ENCODE measurements at regions not wholly inside any gene's neighbourhood (a gene's known extent, or its start where the extent isn't known, plus 50 kb on each side); places are given as distances from the start of the nearest gene placed in this dataset.

DNA sequence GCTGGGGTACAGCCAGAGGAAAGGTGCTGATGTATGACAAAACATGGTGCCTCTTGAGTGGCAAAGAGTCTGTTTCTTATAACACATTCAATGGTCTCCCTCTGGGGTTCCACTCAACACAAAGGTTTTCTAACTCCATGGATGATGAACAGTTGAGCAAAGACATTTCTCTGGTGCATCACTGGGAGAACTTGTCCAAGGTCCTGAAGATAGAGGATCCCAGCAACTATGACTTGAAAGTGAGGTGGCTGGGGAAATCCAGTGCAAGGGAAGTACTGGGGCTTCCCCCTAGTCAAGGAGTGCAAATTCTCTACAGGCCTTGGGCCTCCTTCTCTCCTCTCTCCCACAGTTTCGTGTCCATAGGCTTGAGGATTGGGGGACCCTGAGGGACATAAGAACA, 431.1 kb downstream of the WDR72 start:
- Histone ChIP-seq H3K4me3 (no peak overlapping the region), H3K36me3 (ENCODE audit: control insufficient read depth in 4 of 4, insufficient read depth in 4 of 4, low read length in 4 of 4) (no peaks in the 10 kb centered on the region), H3K4me1 (ENCODE audit: control insufficient read depth in 5 of 5, insufficient read depth in 5 of 5, low read length in 5 of 5) (no peaks in the 10 kb centered on the region), H3K9ac (ENCODE audit: insufficient read depth in 1 of 2, low read length in 2 of 2) (no peak overlapping the region), H3K9me3 (ENCODE audit: control insufficient read depth in 4 of 4, insufficient read depth in 3 of 4, low read length in 3 of 4) (peaks cover 0 to 1% (median 0%) of the 10 kb centered on the region in 4 donors), H3K27me3 (ENCODE audit: control insufficient read depth in 3 of 3, insufficient read depth in 3 of 3, low read length in 2 of 3) (no peaks in the 10 kb centered on the region), H3K27ac (ENCODE audit: low read depth in 1 of 2, low read length in 1 of 2) (no peak overlapping the region)
- TF ChIP-seq, protein P1, sequence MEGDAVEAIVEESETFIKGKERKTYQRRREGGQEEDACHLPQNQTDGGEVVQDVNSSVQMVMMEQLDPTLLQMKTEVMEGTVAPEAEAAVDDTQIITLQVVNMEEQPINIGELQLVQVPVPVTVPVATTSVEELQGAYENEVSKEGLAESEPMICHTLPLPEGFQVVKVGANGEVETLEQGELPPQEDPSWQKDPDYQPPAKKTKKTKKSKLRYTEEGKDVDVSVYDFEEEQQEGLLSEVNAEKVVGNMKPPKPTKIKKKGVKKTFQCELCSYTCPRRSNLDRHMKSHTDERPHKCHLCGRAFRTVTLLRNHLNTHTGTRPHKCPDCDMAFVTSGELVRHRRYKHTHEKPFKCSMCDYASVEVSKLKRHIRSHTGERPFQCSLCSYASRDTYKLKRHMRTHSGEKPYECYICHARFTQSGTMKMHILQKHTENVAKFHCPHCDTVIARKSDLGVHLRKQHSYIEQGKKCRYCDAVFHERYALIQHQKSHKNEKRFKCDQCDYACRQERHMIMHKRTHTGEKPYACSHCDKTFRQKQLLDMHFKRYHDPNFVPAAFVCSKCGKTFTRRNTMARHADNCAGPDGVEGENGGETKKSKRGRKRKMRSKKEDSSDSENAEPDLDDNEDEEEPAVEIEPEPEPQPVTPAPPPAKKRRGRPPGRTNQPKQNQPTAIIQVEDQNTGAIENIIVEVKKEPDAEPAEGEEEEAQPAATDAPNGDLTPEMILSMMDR (IDR thresholded peaks at IDR 0.05; ENCODE audit: control extremely low read depth, extremely low read depth) = no peak
- WGBS, 2 donors = 47 to 64% methylated on average over 1 of the region's 1 CpG
- no peak for ATAC-seq (ENCODE audit: insufficient read depth, low FRiP score)
- DNase-seq = peak in 1 of 3 donors; percentile 2

DNA sequence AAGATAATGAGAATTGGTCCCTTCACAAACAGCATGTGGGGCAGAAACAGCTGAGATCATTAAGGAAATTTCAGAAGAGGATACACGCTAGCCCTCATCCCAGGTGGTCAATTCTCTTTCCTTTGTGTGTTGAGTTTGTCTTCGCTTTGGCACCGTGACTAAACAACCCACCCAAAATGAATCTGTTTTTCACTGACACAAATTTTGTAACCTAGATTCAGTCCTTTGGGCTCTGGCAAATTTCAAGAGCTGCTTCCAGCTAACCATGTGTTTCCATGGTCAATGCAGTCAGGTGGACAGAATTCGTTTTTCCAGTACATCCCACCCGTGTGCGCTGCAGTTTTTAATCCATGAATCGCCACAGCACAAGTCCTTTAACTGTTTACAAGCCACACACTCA, 435.4 kb downstream of the WDR72 start:
- DNase-seq = no peak
- no peak for ATAC-seq (ENCODE audit: insufficient read depth, low FRiP score)
- WGBS, 2 donors = 79 to 86% methylated on average over 7 of the region's 7 CpGs
- H3K4me1 ChIP-seq (ENCODE audit: control insufficient read depth in 5 of 5, insufficient read depth in 5 of 5, low read length in 5 of 5) = no peaks in the 10 kb centered on the region
- H3K4me3 ChIP-seq = no peak overlapping the region
- H3K9me3 ChIP-seq (ENCODE audit: control insufficient read depth in 4 of 4, insufficient read depth in 3 of 4, low read length in 3 of 4) = no peaks in the 10 kb centered on the region
- no peaks in the 10 kb centered on the region for H3K36me3 ChIP-seq (ENCODE audit: control insufficient read depth in 4 of 4, insufficient read depth in 4 of 4, low read length in 4 of 4)
- H3K9ac ChIP-seq (ENCODE audit: insufficient read depth in 1 of 2, low read length in 2 of 2) = no peak overlapping the region
- no peaks in the 10 kb centered on the region for H3K27me3 ChIP-seq (ENCODE audit: control insufficient read depth in 3 of 3, insufficient read depth in 3 of 3, low read length in 2 of 3)
- TF ChIP-seq, protein P1 (IDR thresholded peaks at IDR 0.05; ENCODE audit: control extremely low read depth, extremely low read depth) = no peak
- no peak overlapping the region for H3K27ac ChIP-seq (ENCODE audit: low read depth in 1 of 2, low read length in 1 of 2)

DNA sequence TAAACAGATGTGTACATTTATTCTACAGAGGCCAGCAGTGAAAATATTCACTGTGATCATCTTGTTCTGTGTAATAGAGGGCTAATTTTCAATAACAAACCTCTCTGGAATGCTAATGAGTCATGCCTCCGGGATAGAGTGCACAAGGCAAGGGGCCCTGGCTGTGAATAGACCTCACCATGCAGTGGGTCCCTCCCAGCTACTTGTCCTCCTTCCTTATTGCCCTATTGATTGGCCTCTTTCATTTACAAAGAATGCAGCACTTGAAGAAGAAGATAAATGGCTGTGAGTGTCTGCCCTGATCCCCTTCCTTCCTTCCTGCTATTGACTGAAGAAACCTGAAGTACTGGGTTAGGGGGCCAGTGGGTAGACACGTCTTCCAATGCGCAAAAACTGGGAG, 436.3 kb downstream of the WDR72 start:
- Histone ChIP-seq H3K36me3 (ENCODE audit: control insufficient read depth in 4 of 4, insufficient read depth in 4 of 4, low read length in 4 of 4) (no peaks in the 10 kb centered on the region), H3K9me3 (ENCODE audit: control insufficient read depth in 4 of 4, insufficient read depth in 3 of 4, low read length in 3 of 4) (peaks cover 0 to 2% (median 0%) of the 10 kb centered on the region in 4 donors), H3K4me1 (ENCODE audit: control insufficient read depth in 5 of 5, insufficient read depth in 5 of 5, low read length in 5 of 5) (no peaks in the 10 kb centered on the region), H3K4me3 (no peak overlapping the region), H3K9ac (ENCODE audit: insufficient read depth in 1 of 2, low read length in 2 of 2) (no peak overlapping the region), H3K27me3 (ENCODE audit: control insufficient read depth in 3 of 3, insufficient read depth in 3 of 3, low read length in 2 of 3) (no peaks in the 10 kb centered on the region), H3K27ac (ENCODE audit: low read depth in 1 of 2, low read length in 1 of 2) (no peak overlapping the region)
- WGBS, 2 donors = 40 to 57% methylated on average over 3 of the region's 3 CpGs
- ATAC-seq (ENCODE audit: insufficient read depth, low FRiP score) (no peak), DNase-seq (no peak)
- TF ChIP-seq, protein P1 (IDR thresholded peaks at IDR 0.05; ENCODE audit: control extremely low read depth, extremely low read depth) = no peak

DNA sequence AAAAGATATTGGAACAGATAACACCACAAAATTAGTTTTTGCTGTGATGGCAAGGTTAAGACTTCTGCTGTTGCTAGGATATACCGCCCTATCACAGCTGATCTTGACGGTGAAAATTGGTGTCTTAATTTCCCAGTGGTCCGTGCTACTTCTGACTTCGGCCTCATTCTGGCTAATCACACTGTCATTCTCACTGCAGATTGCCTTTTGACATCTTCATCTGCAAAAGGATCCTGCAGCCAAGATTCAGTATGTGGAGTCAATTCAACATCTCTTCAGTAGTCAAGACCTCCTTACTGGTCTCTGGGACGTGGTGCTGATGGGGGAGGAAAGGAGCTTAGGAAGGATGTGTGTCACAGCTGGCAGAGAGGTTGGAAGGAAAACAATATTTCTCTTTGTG, 438.6 kb downstream of the WDR72 start:
- Histone ChIP-seq H3K4me3 (no peak overlapping the region), H3K27ac (ENCODE audit: low read depth in 1 of 2, low read length in 1 of 2) (no peak overlapping the region), H3K9ac (ENCODE audit: insufficient read depth in 1 of 2, low read length in 2 of 2) (no peak overlapping the region), H3K9me3 (ENCODE audit: control insufficient read depth in 4 of 4, insufficient read depth in 3 of 4, low read length in 3 of 4) (peaks cover 0 to 2% (median 0%) of the 10 kb centered on the region in 4 donors), H3K4me1 (ENCODE audit: control insufficient read depth in 5 of 5, insufficient read depth in 5 of 5, low read length in 5 of 5) (no peaks in the 10 kb centered on the region), H3K27me3 (ENCODE audit: control insufficient read depth in 3 of 3, insufficient read depth in 3 of 3, low read length in 2 of 3) (no peaks in the 10 kb centered on the region), H3K36me3 (ENCODE audit: control insufficient read depth in 4 of 4, insufficient read depth in 4 of 4, low read length in 4 of 4) (no peaks in the 10 kb centered on the region)
- WGBS, 2 donors = 78 to 80% methylated on average over 5 of the region's 5 CpGs
- no peak for DNase-seq
- TF ChIP-seq, protein P1 (IDR thresholded peaks at IDR 0.05; ENCODE audit: control extremely low read depth, extremely low read depth) = no peak
- no peak for ATAC-seq (ENCODE audit: insufficient read depth, low FRiP score)

Data from lung (tissue), 11 donors.